Endothelial cell of umbilical vein (primary cell): ENCODE measurements at regions not wholly inside any gene's neighbourhood (a gene's known extent, or its start where the extent isn't known, plus 50 kb on each side); places are given as distances from the start of the nearest gene placed in this dataset.

ENCODE experiments used
- BruUV-seq: library from RNA; stranded (reverse); fragments of 400-500 nt; replicated peaks from 2 replicates; lab custom pipeline; 2021; lab: Mats Ljungman, UMichigan
- CTCF ChIA-PET: fragments of 300-600, 350-600 bp; sonication (Branson Sonifier 250); formaldehyde crosslinking; loops from one replicate; lab custom pipeline; 2021; ENCODE audit warnings: antibody characterized with exemption, inconsistent platforms; lab: Charles Lee
- POLR2A ChIA-PET: fragments of 300-600, 350-600 bp; sonication (Branson Sonifier 250); formaldehyde crosslinking; loops from one replicate; lab custom pipeline; 2021; ENCODE audit warnings: antibody characterized with exemption, inconsistent platforms; lab: Charles Lee
- DNase-seq: peaks from one replicate; pipeline ENCODE4 v3.0.0-alpha.2; 2011; ENCODE audit warnings: low read depth, low spot score
- FAIRE-seq: peaks from 2 replicates; lab custom pipeline; 2011; peaks lifted over from hg19 to GRCh38; lab: Jason Lieb, UNC
- H2AFZ ChIP-seq: 2 replicates; pipeline ENCODE4 v1.6.0; 2012; ENCODE audit warnings: low read depth, low read length, control low read depth, inconsistent platforms
- H3K27ac ChIP-seq: 2 replicates; pipeline ENCODE4 v1.5.1; 2011; ENCODE audit warnings: low read depth, mild to moderate bottlenecking, control low read depth, low read length, moderate library complexity; ENCODE audit not compliant: insufficient read depth
- H3K27me3 ChIP-seq, 2 experiments: 2 replicates each; pipeline versions ENCODE4 v1.6.0 to v1.6.1; 2011; ENCODE audit warnings: low read length in 2 of 2, mixed read lengths in 1 of 2; ENCODE audit not compliant: control insufficient read depth in 2 of 2, insufficient read depth in 2 of 2
- H3K36me3 ChIP-seq, 2 experiments: 2 replicates in 1 of 2; 3 replicates in 1 of 2; pipeline ENCODE4 v1.5.1; 2011; ENCODE audit warnings: low read length in 2 of 2, mild to moderate bottlenecking in 1 of 2, moderate library complexity in 1 of 2; ENCODE audit not compliant: control insufficient read depth in 2 of 2, insufficient read depth in 2 of 2; ENCODE audit errors: extremely low read depth in 1 of 2
- H3K4me1 ChIP-seq: 3 replicates; pipeline ENCODE4 v1.5.1; 2011; ENCODE audit warnings: mild to moderate bottlenecking, low read length; ENCODE audit not compliant: control insufficient read depth, insufficient read depth; ENCODE audit errors: extremely low read depth
- H3K4me2 ChIP-seq: 2 replicates; pipeline ENCODE4 v1.6.1; 2011; ENCODE audit warnings: low read length, control low read depth, mixed read lengths; ENCODE audit not compliant: insufficient read depth
- H3K4me3 ChIP-seq, 3 experiments: fragments of 200-600 bp in 1 of 3; sonication (generic), shearing (Covaris generic) in 1 of 3; replicated peaks in 1 of 3; 2 replicates each; pipeline ENCODE4 v1.5.1; 2011 to 2016; ENCODE audit warnings: control low read depth in 3 of 3, low read length in 3 of 3, mild to moderate bottlenecking in 2 of 3, inconsistent platforms in 1 of 3, low read depth in 1 of 3, moderate library complexity in 1 of 3; ENCODE audit not compliant: insufficient read depth in 1 of 3
- H3K79me2 ChIP-seq: 2 replicates; pipeline ENCODE4 v1.6.0; 2012; ENCODE audit warnings: low read length, inconsistent platforms; ENCODE audit not compliant: control insufficient read depth, insufficient read depth
- H3K9ac ChIP-seq: replicated peaks from 2 replicates; pipeline ENCODE3; 2011; ENCODE audit warnings: low read length, control low read depth; ENCODE audit not compliant: insufficient read depth; ENCODE audit errors: extremely low read depth
- H3K9me1 ChIP-seq: replicated peaks from 3 replicates; pipeline ENCODE4 v1.6.0; 2011; ENCODE audit warnings: mild to moderate bottlenecking, low read length; ENCODE audit not compliant: control insufficient read depth, insufficient read depth; ENCODE audit errors: extremely low read depth
- H3K9me3 ChIP-seq: replicated peaks from 2 replicates; pipeline ENCODE4 v1.5.1; 2012; ENCODE audit warnings: low read length, inconsistent platforms; ENCODE audit not compliant: control insufficient read depth, insufficient read depth
- H4K20me1 ChIP-seq: replicated peaks from 2 replicates; pipeline ENCODE3; 2011; ENCODE audit warnings: mild to moderate bottlenecking, low read length; ENCODE audit not compliant: control insufficient read depth, insufficient read depth; ENCODE audit errors: extremely low read depth
- EZH2 ChIP-seq: IDR thresholded peaks from 2 replicates; pipeline ENCODE4 v1.6.1; 2012; ENCODE audit warnings: borderline replicate concordance, low read depth, mild to moderate bottlenecking, moderate library complexity, low read length, inconsistent platforms; ENCODE audit not compliant: severe bottlenecking
- FOS ChIP-seq: IDR thresholded peaks from 2 replicates; pipeline ENCODE4 v1.6.1; 2011; ENCODE audit warnings: mild to moderate bottlenecking, low read length, moderate library complexity, borderline replicate concordance; ENCODE audit not compliant: insufficient read depth
- GATA2 ChIP-seq: IDR thresholded peaks from 2 replicates; pipeline ENCODE4 v1.7.0; 2011; ENCODE audit warnings: low read depth, mild to moderate bottlenecking, moderate library complexity, mixed read lengths, low read length; ENCODE audit not compliant: insufficient read length, insufficient read depth
- JUN ChIP-seq: IDR thresholded peaks from 2 replicates; pipeline ENCODE4 v1.6.1; 2011; ENCODE audit warnings: borderline replicate concordance, low read depth; ENCODE audit not compliant: insufficient read length, insufficient read depth
- MYC ChIP-seq: IDR thresholded peaks from one replicate; pipeline ENCODE4 v1.6.1; 2011; ENCODE audit warnings: mild to moderate bottlenecking, low read depth, low read length
- POLR2A ChIP-seq: IDR thresholded peaks from 2 replicates; pipeline ENCODE4 v1.6.1; 2012; ENCODE audit warnings: low read depth, mild to moderate bottlenecking, control low read depth, low read length
- POLR2AphosphoS5 ChIP-seq: IDR thresholded peaks from 2 replicates; pipeline ENCODE4 v1.6.1; 2012; ENCODE audit warnings: low read depth, mild to moderate bottlenecking, control low read depth, low read length, moderate library complexity; ENCODE audit not compliant: insufficient read depth
- dilution Hi-C: fragments of 300-500 bp; cut with MboI; formaldehyde crosslinking; loops from one replicate; pipeline ENCODE4 v1.15.0; 2019; ENCODE audit warnings: low sequenced_read_pairs; ENCODE audit not compliant: extremely low pct_ligation_motif_present
- intact Hi-C: fragments of 100-400 bp; cut with micrococcal nuclease; formaldehyde crosslinking; loops from one replicate; pipeline ENCODE4 v1.10.0; 2022
- TF ChIP-seq, protein P1 (sequence below), 2 donors: IDR thresholded peaks; 1 replicate in 1 of 2; 2 replicates in 1 of 2; pipeline ENCODE4 v1.5.1; 2011; ENCODE audit warnings: low read length in 2 of 2, mild to moderate bottlenecking in 2 of 2, moderate library complexity in 2 of 2, control low read depth in 1 of 2, inconsistent platforms in 1 of 2, low read depth in 1 of 2; ENCODE audit not compliant: insufficient read depth in 1 of 2; ENCODE audit errors: extremely low read depth in 1 of 2
- TF ChIP-seq, protein P2 (sequence below): IDR thresholded peaks from 2 replicates; pipeline ENCODE4 v1.6.1; 2011; ENCODE audit not compliant: insufficient read depth, insufficient read length

DNA sequence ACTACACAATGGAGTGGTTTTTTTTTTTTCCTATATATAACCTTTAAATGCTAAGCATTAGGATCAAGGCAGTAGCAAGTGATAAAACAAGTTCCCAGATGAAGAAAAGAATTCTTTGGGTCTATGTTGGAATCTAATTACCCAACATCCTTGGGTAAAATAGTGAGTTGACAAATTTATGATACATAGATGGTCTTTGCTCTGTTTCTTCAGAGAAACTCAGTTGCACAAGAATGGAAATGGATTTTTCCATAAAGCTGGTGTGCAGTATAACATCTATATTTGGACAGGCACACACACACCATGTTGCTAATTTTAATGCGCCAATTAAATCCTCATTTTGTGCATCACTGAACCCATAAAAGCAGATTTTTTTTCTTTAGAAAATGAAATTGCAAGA is 137.0 kb upstream of the MED14 start:
- no peaks in the 10 kb centered on the region for H3K36me3 ChIP-seq
- FAIRE-seq (no peak), DNase-seq (no peak)
- dilution Hi-C loops = no loop called here
- no peaks in the 10 kb centered on the region for H4K20me1 ChIP-seq
- peaks cover 7% of the 10 kb centered on the region for H3K4me1 ChIP-seq
- intact Hi-C loops = loop anchor here (10.0 kb wide), 1 partner anchor 212 kb away; the partner anchor contains the start of gene USP9X
- no peak overlapping the region for H3K4me2 ChIP-seq
- no peak overlapping the region for H3K9ac ChIP-seq
- no peaks in the 10 kb centered on the region for H3K9me1 ChIP-seq
- H2AFZ ChIP-seq = no peak overlapping the region
- CTCF ChIA-PET = interaction anchor here (0.9 to 2.4 kb wide), 2 partner anchors 221 to 242 kb away, joined by 3 to 6 read pairs; no protein-coding TSS in a partner anchor
- no peaks in the 10 kb centered on the region for H3K9me3 ChIP-seq
- TF ChIP-seq POLR2A = no peak
- TF ChIP-seq POLR2AphosphoS5 = no peak
- no peak for TF ChIP-seq MYC
- no peak for TF ChIP-seq FOS
- TF ChIP-seq, protein P1, sequence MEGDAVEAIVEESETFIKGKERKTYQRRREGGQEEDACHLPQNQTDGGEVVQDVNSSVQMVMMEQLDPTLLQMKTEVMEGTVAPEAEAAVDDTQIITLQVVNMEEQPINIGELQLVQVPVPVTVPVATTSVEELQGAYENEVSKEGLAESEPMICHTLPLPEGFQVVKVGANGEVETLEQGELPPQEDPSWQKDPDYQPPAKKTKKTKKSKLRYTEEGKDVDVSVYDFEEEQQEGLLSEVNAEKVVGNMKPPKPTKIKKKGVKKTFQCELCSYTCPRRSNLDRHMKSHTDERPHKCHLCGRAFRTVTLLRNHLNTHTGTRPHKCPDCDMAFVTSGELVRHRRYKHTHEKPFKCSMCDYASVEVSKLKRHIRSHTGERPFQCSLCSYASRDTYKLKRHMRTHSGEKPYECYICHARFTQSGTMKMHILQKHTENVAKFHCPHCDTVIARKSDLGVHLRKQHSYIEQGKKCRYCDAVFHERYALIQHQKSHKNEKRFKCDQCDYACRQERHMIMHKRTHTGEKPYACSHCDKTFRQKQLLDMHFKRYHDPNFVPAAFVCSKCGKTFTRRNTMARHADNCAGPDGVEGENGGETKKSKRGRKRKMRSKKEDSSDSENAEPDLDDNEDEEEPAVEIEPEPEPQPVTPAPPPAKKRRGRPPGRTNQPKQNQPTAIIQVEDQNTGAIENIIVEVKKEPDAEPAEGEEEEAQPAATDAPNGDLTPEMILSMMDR (IDR thresholded peaks at IDR 0.05; ENCODE audit: extremely low read depth in 1 of 2, insufficient read depth in 1 of 2, low read depth in 1 of 2, low read length in 2 of 2) = no peak
- TF ChIP-seq GATA2 = no peak
- TF ChIP-seq, protein P2, sequence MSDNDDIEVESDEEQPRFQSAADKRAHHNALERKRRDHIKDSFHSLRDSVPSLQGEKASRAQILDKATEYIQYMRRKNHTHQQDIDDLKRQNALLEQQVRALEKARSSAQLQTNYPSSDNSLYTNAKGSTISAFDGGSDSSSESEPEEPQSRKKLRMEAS = no peak
- TF ChIP-seq EZH2 = no peak
- no peak for TF ChIP-seq JUN
- H3K4me3 ChIP-seq = no peak overlapping the region
- no peaks in the 10 kb centered on the region for H3K79me2 ChIP-seq
- no TSS peak for BruUV-seq
- POLR2A ChIA-PET = no interaction called here
- H3K27me3 ChIP-seq = no peaks in the 10 kb centered on the region
- no peak overlapping the region for H3K27ac ChIP-seq
